Left ventricle myocardium superior (tissue), 1 donor: ENCODE measurements at regions not wholly inside any gene's neighbourhood (a gene's known extent, or its start where the extent isn't known, plus 50 kb on each side); places are given as distances from the start of the nearest gene placed in this dataset.

Source experiments
- ATAC-seq: fragments of 200-7000 bp; cut with Tn5 transposase; one replicate; pipeline ENCODE4 v1.9.1; 2020; ENCODE audit warnings: mild to moderate bottlenecking, moderate library complexity
- DNase-seq: peaks from one replicate; pipeline ENCODE4 v3.0.0-alpha.2; 2020
- intact Hi-C: fragments of 100-400 bp; cut with micrococcal nuclease; formaldehyde crosslinking; loops from one replicate; pipeline ENCODE4 v1.11.0; 2022
- donor health status: DM: no; HTN: yes; CAD: no; lungs with severe emphysema.

DNA sequence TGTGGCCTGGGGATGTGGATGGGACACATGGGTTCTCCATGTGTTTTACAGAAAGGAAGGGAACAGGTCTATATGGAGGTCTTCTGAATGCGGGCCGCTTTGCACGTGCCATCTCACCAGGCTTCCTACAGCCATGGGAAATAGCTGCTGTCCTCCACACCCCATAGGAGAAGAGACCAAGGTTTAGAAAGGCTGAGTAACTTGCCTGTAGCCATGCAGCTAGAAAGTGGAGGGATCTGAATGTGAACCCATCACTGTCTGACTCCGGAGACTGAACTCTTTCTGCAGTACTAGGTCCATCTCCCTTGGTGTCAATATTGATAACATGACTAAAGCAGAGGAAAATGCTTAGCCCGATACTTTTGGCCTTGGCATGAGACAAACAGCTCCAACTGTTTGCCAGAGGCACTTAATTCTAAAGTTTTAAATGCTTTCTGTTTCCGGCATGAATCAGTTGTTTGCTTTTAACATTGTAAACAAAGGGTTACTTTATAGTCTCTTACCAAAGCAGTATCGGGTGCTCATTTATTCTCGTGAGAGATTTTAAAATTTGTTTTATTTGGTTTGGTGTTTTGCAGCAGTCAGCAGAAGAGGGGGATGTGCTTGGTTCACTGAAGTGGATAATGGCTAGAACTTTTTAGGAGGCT lies 64.8 kb upstream of the LOXL4 start:
- DNase-seq (no peak), ATAC-seq (no peak)
- intact Hi-C loops: no loop called here

DNA sequence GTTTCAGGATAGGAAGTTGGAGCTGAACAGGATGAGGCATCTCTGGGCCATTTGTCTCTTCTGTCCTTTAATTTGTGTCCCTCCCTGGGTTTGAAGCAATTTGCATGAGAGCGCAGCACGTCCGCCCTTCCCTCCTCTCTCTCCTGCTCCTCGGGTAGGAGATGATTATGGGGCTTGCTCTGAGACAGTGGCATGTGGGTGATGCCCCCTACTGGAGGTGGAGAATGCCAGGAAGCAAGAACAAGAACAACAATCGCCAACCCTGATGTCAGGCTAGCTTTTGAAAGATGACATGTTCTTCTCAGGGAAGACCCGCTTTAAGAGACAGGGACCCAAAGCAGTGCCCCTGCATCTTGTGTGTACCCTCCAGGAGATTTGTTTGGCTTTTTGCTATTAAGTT lies 63.9 kb upstream of the LOXL4 start:
- intact Hi-C loops: no loop called here
- ATAC-seq: no peak
- DNase-seq: no peak

DNA sequence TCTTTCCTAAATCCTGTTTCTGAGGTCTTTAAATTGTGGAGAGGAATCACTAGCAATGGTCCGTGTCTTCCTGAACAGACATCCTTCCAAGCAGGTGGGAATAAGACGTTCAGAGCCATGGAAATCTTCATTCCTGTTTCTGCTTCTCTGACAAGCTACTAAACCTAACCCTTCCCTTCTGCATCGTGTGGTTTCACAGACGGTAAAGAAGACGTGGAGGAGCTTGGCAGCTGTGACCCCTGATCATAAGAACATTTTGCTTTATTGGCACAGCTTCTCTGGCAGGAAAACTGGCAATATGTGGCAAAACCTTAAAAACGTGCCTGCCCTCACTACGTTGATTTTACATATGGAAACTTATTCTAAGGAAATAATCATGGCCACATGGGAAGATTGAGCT lies 63.0 kb upstream of the LOXL4 start:
- DNase-seq: no peak
- no peak for ATAC-seq
- intact Hi-C loops: no loop called here

DNA sequence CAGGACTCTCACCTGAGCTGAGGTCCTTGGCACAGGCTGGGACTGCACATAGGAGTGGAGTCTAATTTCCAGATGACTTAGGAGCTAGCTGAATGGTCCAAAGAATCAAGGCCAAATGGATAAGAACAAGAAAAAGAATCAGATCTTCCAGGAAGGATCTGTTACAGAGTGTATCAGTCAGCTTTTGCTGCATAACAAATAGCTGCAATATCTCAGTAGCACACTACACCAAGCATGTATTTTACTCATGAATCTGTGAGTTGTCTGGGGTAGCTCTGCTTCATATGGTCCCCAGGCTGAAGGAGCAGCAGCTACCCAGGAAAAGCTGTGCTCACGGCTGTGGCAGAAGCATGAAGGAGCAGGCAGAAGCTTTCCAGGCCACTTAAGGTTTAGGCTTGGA lies 60.6 kb upstream of the LOXL4 start:
- intact Hi-C loops: no loop called here
- DNase-seq: no peak
- ATAC-seq: no peak

DNA sequence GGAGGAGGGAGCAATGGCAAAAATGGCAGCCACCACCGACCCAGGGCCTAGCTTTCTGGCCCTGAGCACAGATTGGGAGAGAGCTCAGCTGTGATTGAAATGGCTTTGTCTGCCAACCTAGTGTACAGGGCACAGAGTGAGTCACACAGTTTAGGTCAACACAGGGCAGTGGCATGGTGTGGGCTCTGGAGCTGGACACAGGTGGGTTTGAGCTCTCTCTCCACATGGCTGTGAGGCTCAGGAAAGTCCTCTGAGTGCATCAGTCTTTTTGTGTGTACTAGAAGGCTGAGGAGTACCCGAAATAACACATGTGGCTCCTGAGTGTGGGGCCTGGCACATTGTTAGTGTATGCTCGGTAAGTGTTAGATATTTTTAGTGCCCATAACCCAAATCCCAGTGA lies 60.2 kb upstream of the LOXL4 start:
- ATAC-seq (peak; percentile 9), DNase-seq (no peak)
- intact Hi-C loops: no loop called here

DNA sequence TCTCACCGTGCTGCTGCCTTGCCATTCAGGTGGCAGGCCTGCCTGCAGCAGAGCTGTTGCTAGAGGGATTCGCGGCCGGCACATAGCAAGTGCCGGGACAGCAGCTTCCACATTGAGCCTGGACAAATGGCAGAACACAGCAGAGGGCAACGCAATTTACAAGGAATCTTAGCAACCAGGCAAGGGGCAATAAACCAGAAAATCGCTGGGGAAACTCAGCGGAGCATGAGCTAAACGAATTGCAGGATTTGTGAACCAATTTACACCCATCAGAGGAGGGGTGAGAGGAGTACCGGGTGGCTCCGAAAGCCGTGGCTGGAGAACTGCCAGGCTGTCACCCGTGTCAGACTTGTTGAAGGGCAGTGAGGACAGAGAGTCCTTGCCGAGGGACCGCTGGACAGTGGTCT lies 58.6 kb upstream of the LOXL4 start:
- ATAC-seq (peak; percentile 51), DNase-seq (peak; percentile 72)
- intact Hi-C loops: no loop called here

DNA sequence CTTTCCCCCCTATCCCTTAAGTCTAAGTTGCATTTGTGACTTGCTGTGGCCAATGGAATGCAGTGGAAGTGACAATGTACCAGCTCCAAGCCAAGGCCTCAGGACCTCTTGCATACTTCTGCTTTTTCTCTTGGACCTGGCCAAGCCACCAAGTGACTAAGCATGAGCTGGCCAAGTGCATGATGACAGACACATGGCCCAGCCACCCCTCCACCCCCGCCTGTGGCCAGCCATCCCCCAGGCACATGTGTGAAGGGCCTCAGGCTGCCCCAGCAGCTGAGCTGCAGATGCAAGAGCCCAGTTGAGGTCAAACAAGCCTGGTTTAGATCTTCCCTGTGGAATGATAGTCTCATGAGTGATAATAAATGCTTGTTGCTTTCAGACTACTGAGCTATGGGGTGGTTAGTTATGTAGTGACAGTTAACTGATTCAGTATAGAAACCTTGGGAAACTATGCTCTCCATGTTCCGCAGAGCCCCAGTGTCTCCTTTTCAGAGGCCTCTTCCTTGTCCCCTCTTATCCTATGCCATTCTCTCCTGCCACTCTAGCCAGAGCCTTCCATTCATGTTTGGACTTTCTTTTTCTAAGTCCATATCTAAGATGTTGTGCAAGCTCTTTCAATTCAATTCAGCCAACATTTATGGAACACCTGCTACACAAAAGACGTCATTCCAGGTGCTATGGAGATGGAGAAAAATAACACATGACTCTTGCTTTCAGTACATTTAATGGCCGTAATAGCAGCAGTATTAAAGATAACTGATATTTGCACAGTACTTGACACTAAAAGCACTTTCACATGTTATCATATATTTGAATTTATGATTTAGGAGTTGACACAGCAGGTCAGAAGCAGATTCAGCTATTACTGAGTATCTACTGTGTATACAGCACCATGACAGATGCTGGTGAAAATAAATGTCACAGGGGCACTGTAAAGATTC lies 55.5 kb upstream of the LOXL4 start:
- peak; percentile 96 for ATAC-seq
- DNase-seq: peak; percentile 86
- intact Hi-C loops: no loop called here

DNA sequence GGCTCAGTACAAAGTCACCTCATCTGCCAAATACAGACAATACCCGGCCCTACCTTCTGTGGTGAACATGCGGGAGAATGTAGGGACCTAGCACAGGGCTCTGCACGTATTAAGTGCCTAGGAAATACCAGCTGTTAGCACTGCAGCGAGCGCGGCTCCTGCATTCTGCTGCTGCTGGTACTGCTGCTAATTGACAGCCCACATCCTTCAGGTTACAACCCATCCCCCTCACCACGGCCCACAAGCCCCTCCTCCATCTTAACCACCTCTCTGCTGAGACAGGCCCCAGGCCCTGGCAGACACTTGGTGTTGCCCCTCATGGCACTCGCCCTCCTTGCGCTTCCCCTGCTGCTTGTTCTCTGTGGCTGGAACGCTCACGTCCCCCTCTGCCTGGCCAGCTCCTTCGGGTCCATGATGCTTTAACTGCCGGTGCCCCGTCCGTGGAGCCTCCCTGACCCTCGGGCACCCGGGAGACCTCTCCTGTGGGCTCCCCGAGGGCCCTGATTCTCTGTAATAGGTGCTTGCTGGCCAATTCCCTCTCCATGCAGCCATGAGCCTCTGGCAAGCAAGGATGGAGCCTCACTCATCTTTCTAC lies 53.3 kb upstream of the LOXL4 start:
- intact Hi-C loops: no loop called here
- ATAC-seq: no peak
- DNase-seq: no peak

DNA sequence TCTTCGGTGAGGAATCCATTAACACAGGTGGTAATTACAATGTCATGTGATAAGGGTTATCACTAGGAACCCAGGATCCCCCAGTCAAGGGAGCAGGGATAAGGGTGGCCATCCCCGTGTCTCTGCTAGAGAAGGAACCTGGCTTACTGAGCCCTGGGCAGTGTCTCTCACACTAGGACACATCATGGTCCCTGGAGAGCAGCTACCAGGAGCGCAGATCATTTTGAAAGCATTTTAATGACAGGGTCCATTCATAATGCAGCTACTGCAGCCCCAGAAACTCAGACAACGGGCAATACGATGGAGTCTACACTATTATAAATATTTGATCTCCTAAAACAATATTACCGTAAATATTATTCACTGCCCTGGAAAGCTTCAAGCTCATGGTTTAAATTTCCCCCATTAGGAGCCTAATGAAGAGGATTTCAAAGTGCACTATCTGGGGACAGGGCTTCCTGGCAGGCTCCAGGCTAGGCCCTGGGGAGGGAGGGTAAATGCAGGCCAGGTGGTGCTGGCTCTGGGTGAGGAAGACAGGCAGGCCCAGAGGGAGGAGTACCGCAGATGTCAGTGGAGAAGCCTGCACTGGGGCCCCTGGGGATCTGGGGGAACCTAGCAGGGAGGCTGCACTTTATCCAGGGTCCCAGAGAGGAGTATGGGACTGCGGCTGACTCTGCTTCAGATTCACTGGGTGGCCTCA lies 52.6 kb upstream of the LOXL4 start:
- ATAC-seq: no peak
- DNase-seq: no peak
- intact Hi-C loops: no loop called here

DNA sequence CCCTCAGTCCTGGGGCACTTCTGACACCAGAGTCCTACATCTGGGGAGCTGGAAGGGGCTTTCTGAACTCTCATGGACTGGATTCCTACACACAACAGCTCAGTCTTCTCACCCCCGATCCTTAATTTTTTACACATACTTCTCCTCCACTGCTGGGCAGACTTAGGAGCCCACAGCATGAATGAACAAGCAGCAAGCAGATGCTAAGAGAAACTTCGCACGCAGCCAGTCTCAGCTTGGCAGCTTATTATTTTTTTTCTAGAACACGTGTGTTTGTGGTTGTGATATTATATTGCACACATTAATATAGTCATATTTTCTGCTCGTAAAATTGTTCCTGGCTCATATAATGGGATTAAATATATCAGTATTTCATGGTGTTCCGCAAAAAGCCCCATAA lies 50.9 kb upstream of the LOXL4 start:
- ATAC-seq (no peak), DNase-seq (no peak)
- intact Hi-C loops: loop anchor here (10.0 kb wide), 1 partner anchor 54 kb away; the partner anchor contains the start of gene LOXL4
